HG03135 (cell line): ENCODE measurements at regions not wholly inside any gene's neighbourhood (a gene's known extent, or its start where the extent isn't known, plus 50 kb on each side); places are given as distances from the start of the nearest gene placed in this dataset.
"Not testable (repeated sequence)": the region's sequence is repeated elsewhere in the genome, so short reads cannot be mapped to it uniquely, and the experiment has no call there.

Experiments
- ATAC-seq: cut with Tn5 transposase; IDR thresholded peaks from one replicate; pipeline ENCODE4 v1.9.1; 2021; ENCODE audit warnings: mild to moderate bottlenecking, moderate library complexity; ENCODE audit not compliant: unreplicated experiment

DNA sequence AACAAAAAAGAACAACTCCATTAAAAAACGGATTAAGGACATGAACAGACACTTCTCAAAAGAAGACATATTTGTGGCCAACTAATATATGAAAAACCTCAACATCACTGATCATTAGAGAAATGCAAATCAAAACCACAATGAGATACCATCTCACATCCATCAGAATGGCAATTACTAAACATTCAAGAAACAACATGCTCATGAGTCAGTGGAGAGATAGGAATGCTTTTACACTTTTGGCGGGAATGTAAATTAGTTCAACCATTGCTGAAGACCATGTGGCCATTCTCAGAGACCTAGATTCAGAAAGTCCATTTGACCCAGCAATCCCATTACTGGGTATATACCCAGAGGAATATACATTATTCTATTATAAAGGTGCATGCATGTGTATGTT lies 1442.6 kb upstream of the B3GALT2 start:
- ATAC-seq: no peak

DNA sequence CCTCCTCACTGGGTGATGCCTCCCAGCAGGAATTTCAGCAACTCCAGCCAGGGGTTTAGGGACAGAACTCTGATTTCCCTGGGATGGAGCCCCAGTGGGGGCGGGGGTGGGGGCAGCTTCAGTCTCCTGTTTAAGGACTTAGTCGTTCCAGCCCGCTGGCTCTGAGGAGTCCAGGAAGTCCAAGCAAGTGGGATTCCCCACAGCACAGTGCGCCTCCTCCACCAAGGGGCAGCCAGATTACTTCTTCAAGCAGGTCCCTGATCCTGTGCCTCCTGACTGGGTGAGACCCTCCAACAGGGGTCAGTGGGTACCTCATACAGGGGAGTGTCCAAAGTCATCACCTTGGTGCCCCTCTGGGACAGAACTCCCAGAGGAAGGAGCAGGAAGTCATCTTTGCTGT lies 1438.4 kb upstream of the B3GALT2 start:
- ATAC-seq: no peak

DNA sequence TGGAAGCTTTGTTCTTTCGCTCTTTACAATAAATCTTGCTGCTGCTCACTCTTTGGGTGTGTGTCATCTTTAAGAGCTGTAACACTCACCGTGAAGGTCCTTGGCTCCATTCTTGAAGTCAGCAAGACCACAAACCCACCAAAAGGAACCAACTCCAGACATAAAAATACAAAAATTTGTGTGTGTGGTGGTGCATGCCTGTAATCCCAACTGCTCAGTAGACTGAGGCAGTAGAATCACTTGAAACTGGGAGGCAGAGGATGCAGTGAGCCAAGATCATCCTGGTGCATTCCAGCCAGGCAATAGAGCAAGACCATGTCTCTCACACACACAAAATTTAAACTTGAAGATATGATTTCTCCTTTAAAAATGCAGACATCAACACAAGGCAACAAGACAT lies 1431.7 kb upstream of the B3GALT2 start:
- ATAC-seq: no peak

DNA sequence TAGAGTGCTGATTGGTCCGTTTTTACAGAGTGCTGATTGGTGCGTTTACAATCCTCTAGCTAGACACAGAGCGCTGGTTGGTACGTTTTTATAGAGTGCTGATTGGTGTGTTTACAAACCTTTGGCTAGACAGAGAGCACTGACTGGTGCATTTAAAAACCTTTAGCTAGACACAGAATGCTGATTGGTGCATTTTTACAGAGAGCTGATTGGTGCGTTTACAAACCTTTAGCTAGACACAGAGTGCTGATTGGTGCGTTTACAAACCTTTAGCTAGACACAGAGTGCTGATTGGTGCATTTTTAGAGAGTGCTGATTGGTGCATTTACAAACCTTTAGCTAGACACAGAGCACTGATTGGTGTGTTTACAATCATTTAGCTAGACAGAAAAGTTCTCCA lies 1430.9 kb upstream of the B3GALT2 start:
- not testable (repeated sequence) for ATAC-seq

DNA sequence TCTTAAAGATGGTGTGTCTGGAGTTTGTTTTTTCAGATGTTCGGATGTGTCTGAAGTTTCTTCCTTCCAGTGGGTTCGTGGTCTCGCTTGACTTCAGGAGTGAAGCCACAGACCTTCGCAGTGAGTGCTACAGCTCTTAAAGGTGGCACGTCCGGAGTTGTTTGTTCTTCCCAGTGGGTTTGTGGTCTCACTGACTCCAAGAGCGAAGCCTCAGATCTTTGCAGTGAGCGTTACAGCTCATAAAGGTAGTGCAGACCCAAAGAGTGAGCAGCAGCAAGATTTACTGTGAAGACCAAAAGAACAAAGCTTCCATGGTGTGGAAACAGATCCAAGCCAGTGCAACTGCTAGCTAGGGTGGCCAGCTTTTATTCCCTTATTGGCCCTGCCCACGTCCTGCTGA lies 1430.4 kb upstream of the B3GALT2 start:
- ATAC-seq: no peak

GRCh38 chr1:194602184-194602583 lies 1415.8 kb upstream of the B3GALT2 start:
- ATAC-seq: no peak

DNA sequence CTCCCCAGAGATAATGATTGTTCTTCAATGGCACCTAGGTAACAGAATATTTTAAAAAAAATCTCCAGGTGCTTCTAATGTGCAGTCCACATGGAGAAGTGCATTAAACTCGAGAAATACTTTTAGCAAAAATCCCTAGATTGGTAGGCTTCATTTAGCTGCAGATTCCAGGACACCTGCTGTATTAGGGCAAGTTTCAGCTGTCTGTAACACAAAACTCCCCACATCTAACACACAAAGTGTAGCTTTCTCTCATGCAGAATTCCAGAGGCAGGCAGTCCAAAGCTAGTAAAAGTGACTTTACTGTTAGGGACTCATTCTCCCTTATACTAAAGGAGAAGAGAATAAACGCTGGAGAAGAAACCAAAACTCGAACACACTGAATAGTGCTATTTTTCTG lies 1414.3 kb upstream of the B3GALT2 start:
- ATAC-seq: no peak

- ATAC-seq: no peak
Measured at GRCh38 chr1:194598098-194598497, 1411.7 kb upstream of the B3GALT2 start.

DNA sequence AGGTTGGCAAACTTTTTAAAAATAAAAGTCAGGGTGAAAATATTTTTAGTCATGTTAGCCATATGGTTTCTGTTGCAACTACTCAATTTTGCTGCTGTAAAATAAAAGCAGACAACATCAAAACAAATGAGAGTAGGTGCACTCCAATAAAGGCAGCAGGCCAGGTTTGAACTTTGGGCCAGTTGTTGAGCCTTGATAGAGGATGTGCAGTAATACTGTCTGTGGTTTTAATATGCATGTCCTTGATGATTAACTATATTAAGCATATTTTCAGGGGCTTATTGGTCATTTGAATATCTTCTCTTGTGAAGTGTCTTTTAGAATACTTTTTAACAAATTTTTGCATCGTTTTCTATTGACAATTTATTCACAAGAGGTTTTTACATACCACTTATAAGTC lies 1399.9 kb upstream of the B3GALT2 start:
- ATAC-seq: no peak

GRCh38 chr1:194584052-194584451 lies 1397.6 kb upstream of the B3GALT2 start:
- no peak for ATAC-seq

DNA sequence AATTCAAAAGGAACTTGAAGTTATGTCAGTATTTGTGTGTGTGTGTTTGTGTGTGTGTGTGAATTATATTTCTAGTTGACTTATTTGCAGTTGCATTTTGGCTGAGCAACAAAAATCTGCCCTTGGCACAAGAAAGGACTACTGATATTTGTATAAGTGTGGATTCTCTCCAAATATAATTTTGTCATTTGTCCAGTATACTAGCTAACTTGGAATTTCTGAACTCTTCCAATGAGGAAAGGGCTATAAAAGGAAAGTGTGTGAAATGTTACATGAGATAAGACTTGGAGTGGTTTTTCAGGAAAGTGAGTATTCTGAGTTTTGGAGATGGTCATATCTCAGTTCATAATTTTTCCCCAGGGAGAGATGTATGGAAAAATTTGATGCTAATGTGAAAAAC lies 1384.1 kb upstream of the B3GALT2 start:
- ATAC-seq: no peak

DNA sequence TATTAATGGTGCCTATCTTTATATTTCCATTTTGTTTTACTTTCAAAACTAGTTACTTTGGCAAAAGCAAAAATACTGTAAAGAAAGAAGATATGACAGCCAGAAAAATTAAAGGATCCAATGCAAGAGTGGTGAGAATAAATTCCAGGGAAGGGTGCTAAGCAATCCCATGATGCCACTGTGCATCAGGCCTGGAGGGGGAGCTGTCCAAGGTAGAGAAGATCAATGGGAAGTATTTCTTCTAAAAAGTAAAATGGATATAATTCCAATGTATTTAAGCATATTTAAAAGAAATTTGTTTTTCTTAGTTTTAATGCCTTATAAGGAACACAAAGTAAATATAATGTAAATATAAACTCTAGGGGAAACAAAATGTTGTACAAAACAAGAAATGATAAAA lies 1382.2 kb upstream of the B3GALT2 start:
- no peak for ATAC-seq

GRCh38 chr1:194548071-194548470 lies 1361.7 kb upstream of the B3GALT2 start:
- ATAC-seq: no peak

DNA sequence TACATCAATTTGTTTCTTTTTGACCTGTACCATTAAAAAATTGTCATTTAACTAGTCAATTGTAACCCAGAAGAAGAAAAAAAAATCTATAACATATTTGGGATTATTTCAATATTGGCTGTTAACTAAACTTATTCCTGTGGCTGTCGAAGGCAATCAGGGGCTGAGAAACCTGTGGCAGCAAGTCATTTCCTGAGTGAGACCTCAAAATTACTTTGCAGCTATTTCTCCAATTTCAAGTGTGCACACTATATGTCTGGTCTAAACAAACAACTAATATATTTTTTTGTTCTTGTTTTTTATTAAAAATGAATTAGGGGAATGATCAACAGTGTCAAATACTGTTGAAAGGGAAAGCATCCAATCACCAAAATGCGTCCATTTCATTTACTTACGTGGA lies 1357.6 kb upstream of the B3GALT2 start:
- no peak for ATAC-seq

GRCh38 chr1:194538453-194538852 lies 1352.0 kb upstream of the B3GALT2 start:
- no peak for ATAC-seq

DNA sequence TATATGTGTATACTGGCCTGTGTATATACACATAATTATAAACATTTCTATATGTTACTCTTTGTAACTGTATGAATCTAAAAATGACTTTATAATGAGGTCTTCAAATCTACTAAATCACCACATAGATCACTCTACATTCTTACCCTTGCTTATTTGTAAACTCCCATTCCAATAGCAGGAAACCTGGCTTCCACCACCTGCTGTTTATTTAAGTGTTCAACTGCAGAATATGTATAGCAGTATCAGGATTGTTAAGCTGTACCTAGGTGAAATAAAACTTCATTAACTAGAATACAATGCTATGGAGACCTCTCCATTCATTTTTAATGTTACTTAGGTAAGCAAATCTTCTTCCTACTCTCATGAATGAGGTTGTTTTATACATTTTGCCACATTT lies 1351.1 kb upstream of the B3GALT2 start:
- ATAC-seq: no peak

- no peak for ATAC-seq
Measured at GRCh38 chr1:194535369-194535768, 1349.0 kb upstream of the B3GALT2 start.

DNA sequence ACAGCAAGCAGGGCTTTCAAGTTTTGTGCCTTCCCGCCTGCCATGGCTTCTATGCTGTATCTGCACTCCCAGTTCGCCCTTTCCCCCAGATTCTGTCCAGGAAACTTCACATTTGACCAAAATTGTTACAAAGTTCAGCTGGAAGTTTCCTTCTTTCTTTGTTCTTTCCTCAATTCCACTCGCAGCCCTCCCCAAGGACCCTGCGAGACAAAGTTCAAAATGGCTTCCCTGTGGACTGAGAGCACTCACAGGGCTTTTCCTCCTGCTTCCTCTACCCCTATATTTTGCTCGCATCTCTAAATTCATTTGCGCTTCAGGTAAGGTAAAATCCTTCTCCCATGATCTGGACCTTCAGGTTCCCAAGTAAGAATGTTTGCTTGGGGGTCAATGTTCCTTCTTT lies 1348.4 kb upstream of the B3GALT2 start:
- ATAC-seq: no peak

- ATAC-seq: no peak
Measured at GRCh38 chr1:194533641-194534040, 1347.2 kb upstream of the B3GALT2 start.

GRCh38 chr1:194517567-194517966 lies 1331.2 kb upstream of the B3GALT2 start:
- no peak for ATAC-seq

DNA sequence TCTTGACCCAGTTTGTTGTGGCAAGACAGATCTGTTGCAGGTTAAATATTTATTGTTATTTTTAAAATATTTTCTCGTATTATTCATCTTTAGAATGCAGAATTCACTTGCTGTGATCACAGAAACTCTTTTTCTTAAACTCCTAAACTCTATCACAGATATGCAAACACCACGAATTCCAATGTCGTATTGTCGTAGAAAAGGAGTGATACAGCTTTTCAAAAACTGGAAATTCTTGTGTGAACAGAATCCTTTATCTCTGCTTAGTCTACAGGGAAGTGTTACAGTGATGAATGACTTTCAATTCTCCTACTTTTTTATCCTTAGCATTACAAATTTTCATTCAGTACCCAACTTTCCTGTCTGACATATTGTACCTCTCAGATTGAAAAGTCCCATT lies 1329.5 kb upstream of the B3GALT2 start:
- no peak for ATAC-seq

DNA sequence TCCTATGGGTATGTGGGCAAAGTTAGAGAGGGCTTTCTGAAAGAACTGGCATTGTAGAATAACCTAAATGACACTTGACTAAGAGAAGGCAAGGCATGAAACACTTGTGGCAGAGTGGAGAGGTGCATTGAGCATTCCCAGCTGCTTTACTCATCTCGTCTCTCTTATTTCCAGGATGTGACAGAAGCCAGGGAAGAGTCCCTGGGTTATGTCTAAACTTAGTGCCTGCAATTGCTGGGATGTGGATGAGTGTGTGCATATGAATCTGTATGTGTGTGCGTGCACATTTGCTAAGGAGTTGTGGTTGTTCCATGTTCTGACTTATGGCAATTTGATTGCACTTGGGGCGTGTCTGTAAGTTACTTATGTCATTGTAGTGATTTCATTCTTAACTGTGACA lies 1326.5 kb upstream of the B3GALT2 start:
- no peak for ATAC-seq

DNA sequence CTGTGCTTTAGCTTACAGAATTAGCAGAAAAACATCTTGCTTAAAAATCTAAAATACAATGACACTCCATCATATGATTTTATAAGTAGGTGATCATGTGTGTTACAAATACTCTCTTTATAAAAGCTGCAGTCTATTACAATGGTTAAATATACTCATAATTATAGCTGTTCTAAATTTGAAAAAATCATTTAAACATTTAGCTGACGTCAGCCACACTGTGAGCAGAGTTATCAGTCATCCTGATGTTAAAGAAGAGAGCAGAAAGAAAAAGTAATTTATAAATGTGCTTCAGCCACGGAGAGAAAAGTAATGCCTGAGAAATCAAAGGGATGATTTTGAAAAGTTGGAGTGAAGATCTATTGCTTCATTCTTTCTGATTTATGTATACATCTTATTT lies 1325.9 kb upstream of the B3GALT2 start:
- no peak for ATAC-seq

GRCh38 chr1:194503209-194503608 lies 1316.8 kb upstream of the B3GALT2 start:
- ATAC-seq: no peak
